ENCODE measurements at regions not wholly inside any gene's neighbourhood (a gene's known extent, or its start where the extent isn't known, plus 50 kb on each side); places are given as distances from the start of the nearest gene placed in this dataset.

- H3K27me3 ChIP-seq (ENCODE audit: insufficient read depth, poor library complexity, severe bottlenecking) = no peaks in the 10 kb centered on the region
- no peak overlapping the region for H3K27ac ChIP-seq (replicated peaks)
- no peak overlapping the region for H3K4me3 ChIP-seq (replicated peaks; ENCODE audit: insufficient read depth, low read length)
- TF ChIP-seq POLR2AphosphoS5 (IDR thresholded peaks at IDR 0.05; ENCODE audit: low read depth) (no peak), SPI1 (IDR thresholded peaks at IDR 0.05; ENCODE audit: borderline replicate concordance, low read depth) (no peak), REST (IDR thresholded peaks at IDR 0.05; ENCODE audit: insufficient replicate concordance, low read depth) (no peak), GABPA (IDR thresholded peaks at IDR 0.05; ENCODE audit: low read depth) (no peak), CTCF (IDR thresholded peaks at IDR 0.05; ENCODE audit: insufficient read depth, low read length) (no peak)
- no peak for DNase-seq (ENCODE audit: low read depth in 1 of 2, low spot score in 1 of 2)
Measured at GRCh38 chr18:1232867-1233266, 328.2 kb downstream of the ADCYAP1 start.

GRCh38 chr18:1240701-1241100 is 336.0 kb downstream of the ADCYAP1 start:
- DNase-seq (ENCODE audit: low read depth in 1 of 2, low spot score in 1 of 2) = no peak
- Histone ChIP-seq H3K27me3 (ENCODE audit: insufficient read depth, poor library complexity, severe bottlenecking) (no peaks in the 10 kb centered on the region), H3K27ac (replicated peaks) (no peak overlapping the region), H3K4me3 (replicated peaks; ENCODE audit: insufficient read depth, low read length) (no peak overlapping the region)
- TF ChIP-seq REST (IDR thresholded peaks at IDR 0.05; ENCODE audit: insufficient replicate concordance, low read depth) (no peak), GABPA (IDR thresholded peaks at IDR 0.05; ENCODE audit: low read depth) (no peak), SPI1 (IDR thresholded peaks at IDR 0.05; ENCODE audit: borderline replicate concordance, low read depth) (no peak), CTCF (IDR thresholded peaks at IDR 0.05; ENCODE audit: insufficient read depth, low read length) (no peak), POLR2AphosphoS5 (IDR thresholded peaks at IDR 0.05; ENCODE audit: low read depth) (no peak)

GRCh38 chr18:1244397-1245122 is 339.9 kb downstream of the ADCYAP1 start:
- no peak for TF ChIP-seq REST (IDR thresholded peaks at IDR 0.05; ENCODE audit: insufficient replicate concordance, low read depth)
- TF ChIP-seq SPI1 (IDR thresholded peaks at IDR 0.05; ENCODE audit: borderline replicate concordance, low read depth) = peak; percentile 85
- no peak overlapping the region for H3K4me3 ChIP-seq (replicated peaks; ENCODE audit: insufficient read depth, low read length)
- H3K27ac ChIP-seq (replicated peaks) = no peak overlapping the region
- DNase-seq (ENCODE audit: low read depth in 1 of 2, low spot score in 1 of 2) = no peak
- H3K27me3 ChIP-seq (ENCODE audit: insufficient read depth, poor library complexity, severe bottlenecking) = no peaks in the 10 kb centered on the region

Data from HL-60 (cell line).